VCaP (cell line): ENCODE measurements at regions not wholly inside any gene's neighbourhood (a gene's known extent, or its start where the extent isn't known, plus 50 kb on each side); places are given as distances from the start of the nearest gene placed in this dataset.

Experiments used
- H3K27ac ChIP-seq: fragments of 450-650 bp; 2 replicates; pipeline ENCODE4 v1.5.1; 2017
- TF ChIP-seq, protein P1 (sequence below): fragments of 450-650 bp; conservative IDR thresholded peaks from 2 replicates; pipeline ENCODE4 v1.5.1; 2017; ENCODE audit warnings: mild to moderate bottlenecking, moderate library complexity

DNA sequence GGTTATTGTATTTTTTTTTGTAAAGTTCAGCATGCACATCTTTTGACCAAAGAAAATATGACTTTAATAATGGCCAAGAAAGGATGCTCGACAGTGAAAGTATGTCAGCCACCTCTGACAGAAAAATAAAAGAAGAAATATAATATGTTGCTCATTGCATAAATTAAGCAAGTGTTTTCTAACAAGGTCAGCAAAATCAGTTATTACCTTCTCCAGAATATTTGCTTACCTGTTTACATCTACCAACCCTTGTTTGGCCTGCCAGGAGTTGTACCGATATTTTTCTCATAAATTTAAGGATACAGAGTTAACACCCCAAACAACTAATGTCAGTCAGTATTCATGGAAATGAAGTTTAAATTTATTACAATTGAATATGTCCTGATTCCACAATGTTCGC is 685.4 kb downstream of the PLA2G4A start:
- no peak overlapping the region for H3K27ac ChIP-seq
- TF ChIP-seq, protein P1, sequence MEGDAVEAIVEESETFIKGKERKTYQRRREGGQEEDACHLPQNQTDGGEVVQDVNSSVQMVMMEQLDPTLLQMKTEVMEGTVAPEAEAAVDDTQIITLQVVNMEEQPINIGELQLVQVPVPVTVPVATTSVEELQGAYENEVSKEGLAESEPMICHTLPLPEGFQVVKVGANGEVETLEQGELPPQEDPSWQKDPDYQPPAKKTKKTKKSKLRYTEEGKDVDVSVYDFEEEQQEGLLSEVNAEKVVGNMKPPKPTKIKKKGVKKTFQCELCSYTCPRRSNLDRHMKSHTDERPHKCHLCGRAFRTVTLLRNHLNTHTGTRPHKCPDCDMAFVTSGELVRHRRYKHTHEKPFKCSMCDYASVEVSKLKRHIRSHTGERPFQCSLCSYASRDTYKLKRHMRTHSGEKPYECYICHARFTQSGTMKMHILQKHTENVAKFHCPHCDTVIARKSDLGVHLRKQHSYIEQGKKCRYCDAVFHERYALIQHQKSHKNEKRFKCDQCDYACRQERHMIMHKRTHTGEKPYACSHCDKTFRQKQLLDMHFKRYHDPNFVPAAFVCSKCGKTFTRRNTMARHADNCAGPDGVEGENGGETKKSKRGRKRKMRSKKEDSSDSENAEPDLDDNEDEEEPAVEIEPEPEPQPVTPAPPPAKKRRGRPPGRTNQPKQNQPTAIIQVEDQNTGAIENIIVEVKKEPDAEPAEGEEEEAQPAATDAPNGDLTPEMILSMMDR: no peak

DNA sequence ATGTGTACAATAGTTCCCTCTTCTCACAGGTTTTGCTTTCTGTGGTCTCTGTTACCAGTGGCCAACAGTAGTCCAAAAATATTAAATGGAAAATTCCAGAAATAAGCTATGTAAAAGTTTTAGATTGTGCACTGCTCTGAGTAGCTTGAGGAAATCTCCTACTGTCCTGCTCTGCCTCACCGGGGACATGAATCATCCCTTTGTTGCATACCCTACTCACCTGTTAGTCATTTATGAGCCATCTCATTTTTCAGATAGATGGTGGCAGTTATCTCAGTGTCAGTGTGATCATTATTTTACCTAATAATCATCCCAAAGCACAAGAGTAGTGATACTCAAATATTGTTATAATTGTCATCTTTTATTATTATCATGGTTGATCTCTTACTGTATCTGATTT is 688.1 kb downstream of the PLA2G4A start:
- TF ChIP-seq, protein P1: no peak
- peak overlapping the region; percentile 27 for H3K27ac ChIP-seq

DNA sequence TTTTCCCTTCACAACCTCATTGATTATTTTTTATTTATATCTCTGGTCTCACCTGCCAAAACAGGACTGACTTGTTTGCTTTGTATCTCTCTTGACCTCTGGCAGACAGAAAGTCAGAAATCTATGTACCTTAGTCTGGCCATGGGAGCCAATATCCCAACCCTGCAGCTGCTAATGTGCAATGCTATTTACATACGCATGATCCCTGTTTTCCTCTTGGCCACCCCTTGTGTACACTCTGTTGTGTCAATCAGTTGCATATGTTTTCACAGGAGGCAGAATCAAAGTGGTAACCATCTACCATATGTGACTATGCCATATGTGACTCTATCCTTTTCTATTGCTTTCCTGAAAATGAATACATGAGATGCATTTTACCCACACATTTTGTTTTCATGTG is 688.8 kb downstream of the PLA2G4A start:
- H3K27ac ChIP-seq: peak overlapping the region; percentile 27

DNA sequence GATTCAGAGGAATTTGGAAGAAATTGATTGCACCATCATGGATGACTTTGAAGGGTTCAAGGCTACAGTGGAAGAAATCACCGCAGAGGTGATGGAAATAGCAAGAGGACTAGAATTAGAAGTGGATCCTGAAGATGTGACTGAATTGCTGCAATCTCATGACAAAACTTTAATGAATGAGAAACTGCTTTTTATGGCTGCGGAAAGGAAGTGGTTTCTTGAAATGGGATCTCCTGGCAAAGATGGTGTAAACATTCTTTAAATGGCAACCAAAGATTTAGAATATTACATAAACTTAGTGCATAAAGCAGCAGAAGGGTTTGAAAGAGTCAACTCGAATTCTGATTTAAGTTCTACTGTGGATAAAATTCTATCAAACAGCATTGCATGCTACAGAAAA is 698.6 kb downstream of the PLA2G4A start:
- H3K27ac ChIP-seq: no peak overlapping the region
- TF ChIP-seq, protein P1: no peak

More for the DNA sequence above, 688.8 kb downstream of the PLA2G4A start:
- TF ChIP-seq, protein P1: no peak

DNA sequence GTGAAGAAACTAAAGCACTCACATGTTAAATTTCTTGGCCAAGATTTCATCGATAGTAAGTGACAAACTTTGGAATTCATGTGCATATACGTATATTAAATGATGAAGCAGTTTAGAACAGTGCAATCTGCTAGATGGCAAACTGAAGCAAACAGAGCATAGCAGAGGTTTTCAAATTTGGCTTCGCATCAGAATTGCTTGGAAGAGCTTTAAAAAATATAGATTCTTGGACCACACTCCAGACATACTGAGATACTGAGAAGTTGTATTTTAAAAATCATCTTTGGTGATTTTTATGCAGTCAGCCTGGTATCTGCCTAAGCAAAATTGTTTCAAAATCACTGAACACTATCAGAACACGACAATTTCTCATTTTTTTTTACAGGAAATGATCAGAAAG is 709.2 kb downstream of the PLA2G4A start:
- H3K27ac ChIP-seq: no peak overlapping the region
- TF ChIP-seq, protein P1: no peak

DNA sequence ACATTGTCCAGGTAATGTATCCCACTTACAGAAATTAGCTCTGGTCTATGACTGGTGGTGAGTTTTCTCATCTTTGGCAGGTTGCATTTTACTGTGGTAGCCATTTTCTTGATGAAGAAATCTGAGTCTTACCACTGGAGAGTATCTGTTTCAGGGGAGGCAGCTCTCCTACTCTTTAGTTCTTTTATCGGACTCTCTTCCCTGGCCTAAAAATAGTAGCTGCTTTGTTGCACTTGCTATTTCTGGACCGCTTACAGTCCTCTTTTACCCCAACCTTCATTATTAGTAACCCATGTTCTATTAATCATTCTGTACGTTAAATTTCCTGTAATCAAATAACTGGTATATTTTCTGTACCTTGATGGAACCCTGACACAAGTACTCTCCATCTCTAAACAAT is 720.8 kb downstream of the PLA2G4A start:
- no peak overlapping the region for H3K27ac ChIP-seq
- TF ChIP-seq, protein P1: no peak

DNA sequence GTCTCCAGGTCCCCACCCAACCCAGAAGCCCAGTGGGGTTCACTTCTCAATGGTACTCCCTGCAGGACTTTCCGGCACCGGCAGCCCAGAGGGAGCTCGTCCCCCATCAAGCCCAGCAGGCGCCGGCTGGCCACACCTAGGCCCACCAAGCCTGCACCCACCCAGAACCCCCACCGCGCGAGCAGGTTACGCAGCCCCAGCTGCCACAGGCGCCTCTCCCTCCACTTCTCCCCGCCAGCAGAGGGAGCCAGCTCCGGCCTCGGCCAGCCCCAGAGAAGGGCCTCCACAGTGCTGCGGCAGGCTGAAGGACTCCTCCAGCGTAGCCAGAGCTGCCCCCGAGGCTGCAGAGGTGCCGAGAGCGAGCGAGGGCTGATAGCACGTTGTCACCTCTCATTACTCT is 722.3 kb downstream of the PLA2G4A start:
- TF ChIP-seq, protein P1: no peak
- H3K27ac ChIP-seq: no peak overlapping the region

DNA sequence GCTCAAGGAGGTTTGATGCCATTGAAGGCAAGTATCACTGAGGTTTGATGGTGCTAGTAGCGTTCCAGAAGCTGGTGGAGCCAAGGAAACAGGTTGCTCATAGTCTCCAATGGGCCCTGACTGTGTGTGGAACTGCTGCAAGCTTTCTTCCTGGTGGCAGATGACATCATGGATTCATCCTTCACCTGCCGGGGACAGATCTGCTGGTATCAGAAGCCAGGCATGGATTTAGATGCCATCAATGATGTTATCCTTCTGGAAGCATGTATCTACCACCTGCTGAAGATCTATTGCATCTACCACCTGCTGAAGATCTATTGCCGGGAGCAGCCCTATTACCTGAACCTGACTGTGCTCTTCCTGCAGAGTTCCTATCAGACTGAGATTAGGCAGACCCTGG is 734.4 kb downstream of the PLA2G4A start:
- TF ChIP-seq, protein P1: no peak

More for the DNA sequence above, 734.4 kb downstream of the PLA2G4A start:
- no peak overlapping the region for H3K27ac ChIP-seq
